ENCODE measurements at regions not wholly inside any gene's neighbourhood (a gene's known extent, or its start where the extent isn't known, plus 50 kb on each side); places are given as distances from the start of the nearest gene placed in this dataset.

- H3K36me3 ChIP-seq (ENCODE audit: control insufficient read depth in 5 of 5, insufficient read depth in 5 of 5, low read length in 5 of 5), result no peaks in the 10 kb centered on the region
- H3K9me3 ChIP-seq (ENCODE audit: control insufficient read depth in 5 of 5, low read length in 5 of 5), result no peaks in the 10 kb centered on the region
- H3K4me3 ChIP-seq (ENCODE audit: low read depth in 1 of 5, low read length in 5 of 5), result no peak overlapping the region
- no peaks in the 10 kb centered on the region for H3K4me1 ChIP-seq (ENCODE audit: control insufficient read depth in 5 of 5, insufficient read depth in 5 of 5, low read length in 5 of 5)
- H3K9ac ChIP-seq (ENCODE audit: low read length in 5 of 5), result no peak overlapping the region
- no peak overlapping the region for H3K27ac ChIP-seq (ENCODE audit: low read depth, low read length)
- no peaks in the 10 kb centered on the region for H3K27me3 ChIP-seq (ENCODE audit: control insufficient read depth in 5 of 5, insufficient read depth in 4 of 5, low read length in 5 of 5)
These were observed 66.4 kb upstream of the FRMD4B start for GRCh38 chr3:69452295-69452694.

- no peaks in the 10 kb centered on the region for H3K4me1 ChIP-seq (ENCODE audit: control insufficient read depth in 5 of 5, insufficient read depth in 5 of 5, low read length in 5 of 5)
- H3K9me3 ChIP-seq (ENCODE audit: control insufficient read depth in 5 of 5, low read length in 5 of 5), result no peaks in the 10 kb centered on the region
- no peak overlapping the region for H3K27ac ChIP-seq (ENCODE audit: low read depth, low read length)
- no peak overlapping the region for H3K4me3 ChIP-seq (ENCODE audit: low read depth in 1 of 5, low read length in 5 of 5)
- H3K9ac ChIP-seq (ENCODE audit: low read length in 5 of 5), result no peak overlapping the region
- H3K27me3 ChIP-seq (ENCODE audit: control insufficient read depth in 5 of 5, insufficient read depth in 4 of 5, low read length in 5 of 5), result no peaks in the 10 kb centered on the region
- no peaks in the 10 kb centered on the region for H3K36me3 ChIP-seq (ENCODE audit: control insufficient read depth in 5 of 5, insufficient read depth in 5 of 5, low read length in 5 of 5)
These were observed 65.7 kb upstream of the FRMD4B start for GRCh38 chr3:69451594-69451993.

GRCh38 chr3:69448877-69449276 lies 63.0 kb upstream of the FRMD4B start:
- Histone ChIP-seq H3K9me3 (ENCODE audit: control insufficient read depth in 5 of 5, low read length in 5 of 5) (no peaks in the 10 kb centered on the region), H3K4me1 (ENCODE audit: control insufficient read depth in 5 of 5, insufficient read depth in 5 of 5, low read length in 5 of 5) (peaks cover 0 to 6% (median 0%) of the 10 kb centered on the region in 5 donors), H3K27me3 (ENCODE audit: control insufficient read depth in 5 of 5, insufficient read depth in 4 of 5, low read length in 5 of 5) (no peaks in the 10 kb centered on the region), H3K9ac (ENCODE audit: low read length in 5 of 5) (no peak overlapping the region), H3K4me3 (ENCODE audit: low read depth in 1 of 5, low read length in 5 of 5) (no peak overlapping the region), H3K36me3 (ENCODE audit: control insufficient read depth in 5 of 5, insufficient read depth in 5 of 5, low read length in 5 of 5) (no peaks in the 10 kb centered on the region), H3K27ac (ENCODE audit: low read depth, low read length) (no peak overlapping the region)

- peaks cover 0 to 6% (median 0%) of the 10 kb centered on the region in 5 donors for H3K4me1 ChIP-seq (ENCODE audit: control insufficient read depth in 5 of 5, insufficient read depth in 5 of 5, low read length in 5 of 5)
- H3K9me3 ChIP-seq (ENCODE audit: control insufficient read depth in 5 of 5, low read length in 5 of 5), result no peaks in the 10 kb centered on the region
- no peak overlapping the region for H3K4me3 ChIP-seq (ENCODE audit: low read depth in 1 of 5, low read length in 5 of 5)
- no peak overlapping the region for H3K9ac ChIP-seq (ENCODE audit: low read length in 5 of 5)
- no peaks in the 10 kb centered on the region for H3K36me3 ChIP-seq (ENCODE audit: control insufficient read depth in 5 of 5, insufficient read depth in 5 of 5, low read length in 5 of 5)
- no peak overlapping the region for H3K27ac ChIP-seq (ENCODE audit: low read depth, low read length)
- no peaks in the 10 kb centered on the region for H3K27me3 ChIP-seq (ENCODE audit: control insufficient read depth in 5 of 5, insufficient read depth in 4 of 5, low read length in 5 of 5)
These were observed 60.6 kb upstream of the FRMD4B start for GRCh38 chr3:69446402-69447072.

GRCh38 chr3:69445498-69445897 lies 59.6 kb upstream of the FRMD4B start:
- Histone ChIP-seq H3K27me3 (ENCODE audit: control insufficient read depth in 5 of 5, insufficient read depth in 4 of 5, low read length in 5 of 5) (no peaks in the 10 kb centered on the region), H3K27ac (ENCODE audit: low read depth, low read length) (no peak overlapping the region), H3K9ac (ENCODE audit: low read length in 5 of 5) (no peak overlapping the region), H3K4me3 (ENCODE audit: low read depth in 1 of 5, low read length in 5 of 5) (no peak overlapping the region), H3K4me1 (ENCODE audit: control insufficient read depth in 5 of 5, insufficient read depth in 5 of 5, low read length in 5 of 5) (peaks cover 0 to 6% (median 0%) of the 10 kb centered on the region in 5 donors), H3K36me3 (ENCODE audit: control insufficient read depth in 5 of 5, insufficient read depth in 5 of 5, low read length in 5 of 5) (no peaks in the 10 kb centered on the region), H3K9me3 (ENCODE audit: control insufficient read depth in 5 of 5, low read length in 5 of 5) (no peaks in the 10 kb centered on the region)

- peak overlapping the region; percentile 12 to 42 (median 26) for H3K4me3 ChIP-seq (ENCODE audit: low read depth in 1 of 5, low read length in 5 of 5)
- no peak overlapping the region for H3K27ac ChIP-seq (ENCODE audit: low read depth, low read length)
- peaks cover 0 to 6% (median 0%) of the 10 kb centered on the region in 5 donors for H3K4me1 ChIP-seq (ENCODE audit: control insufficient read depth in 5 of 5, insufficient read depth in 5 of 5, low read length in 5 of 5)
- no peaks in the 10 kb centered on the region for H3K36me3 ChIP-seq (ENCODE audit: control insufficient read depth in 5 of 5, insufficient read depth in 5 of 5, low read length in 5 of 5)
- H3K9me3 ChIP-seq (ENCODE audit: control insufficient read depth in 5 of 5, low read length in 5 of 5), result no peaks in the 10 kb centered on the region
- no peak overlapping the region for H3K9ac ChIP-seq (ENCODE audit: low read length in 5 of 5)
- no peaks in the 10 kb centered on the region for H3K27me3 ChIP-seq (ENCODE audit: control insufficient read depth in 5 of 5, insufficient read depth in 4 of 5, low read length in 5 of 5)
These were observed 59.1 kb upstream of the FRMD4B start for GRCh38 chr3:69445024-69445423.

GRCh38 chr3:69443457-69443920 lies 57.6 kb upstream of the FRMD4B start:
- no peaks in the 10 kb centered on the region for H3K9me3 ChIP-seq (ENCODE audit: control insufficient read depth in 5 of 5, low read length in 5 of 5)
- H3K9ac ChIP-seq (ENCODE audit: low read length in 5 of 5), result no peak overlapping the region
- no peak overlapping the region for H3K27ac ChIP-seq (ENCODE audit: low read depth, low read length)
- no peaks in the 10 kb centered on the region for H3K27me3 ChIP-seq (ENCODE audit: control insufficient read depth in 5 of 5, insufficient read depth in 4 of 5, low read length in 5 of 5)
- no peaks in the 10 kb centered on the region for H3K36me3 ChIP-seq (ENCODE audit: control insufficient read depth in 5 of 5, insufficient read depth in 5 of 5, low read length in 5 of 5)
- no peak overlapping the region for H3K4me3 ChIP-seq (ENCODE audit: low read depth in 1 of 5, low read length in 5 of 5)
- peaks cover 0 to 11% (median 5%) of the 10 kb centered on the region in 5 donors for H3K4me1 ChIP-seq (ENCODE audit: control insufficient read depth in 5 of 5, insufficient read depth in 5 of 5, low read length in 5 of 5)

- H3K9me3 ChIP-seq (ENCODE audit: control insufficient read depth in 5 of 5, low read length in 5 of 5), result no peaks in the 10 kb centered on the region
- peaks cover 0 to 11% (median 5%) of the 10 kb centered on the region in 5 donors for H3K4me1 ChIP-seq (ENCODE audit: control insufficient read depth in 5 of 5, insufficient read depth in 5 of 5, low read length in 5 of 5)
- H3K27ac ChIP-seq (ENCODE audit: low read depth, low read length), result no peak overlapping the region
- no peaks in the 10 kb centered on the region for H3K27me3 ChIP-seq (ENCODE audit: control insufficient read depth in 5 of 5, insufficient read depth in 4 of 5, low read length in 5 of 5)
- H3K9ac ChIP-seq (ENCODE audit: low read length in 5 of 5), result no peak overlapping the region
- no peaks in the 10 kb centered on the region for H3K36me3 ChIP-seq (ENCODE audit: control insufficient read depth in 5 of 5, insufficient read depth in 5 of 5, low read length in 5 of 5)
- H3K4me3 ChIP-seq (ENCODE audit: low read depth in 1 of 5, low read length in 5 of 5), result no peak overlapping the region
These were observed 57.0 kb upstream of the FRMD4B start for GRCh38 chr3:69442771-69443311.

GRCh38 chr3:69441732-69442131 lies 55.8 kb upstream of the FRMD4B start:
- peaks cover 0 to 11% (median 5%) of the 10 kb centered on the region in 5 donors for H3K4me1 ChIP-seq (ENCODE audit: control insufficient read depth in 5 of 5, insufficient read depth in 5 of 5, low read length in 5 of 5)

GRCh38 chr3:69441040-69441439 lies 55.2 kb upstream of the FRMD4B start:
- Histone ChIP-seq H3K9ac (ENCODE audit: low read length in 5 of 5) (no peak overlapping the region), H3K27ac (ENCODE audit: low read depth, low read length) (no peak overlapping the region), H3K36me3 (ENCODE audit: control insufficient read depth in 5 of 5, insufficient read depth in 5 of 5, low read length in 5 of 5) (no peaks in the 10 kb centered on the region), H3K4me3 (ENCODE audit: low read depth in 1 of 5, low read length in 5 of 5) (no peak overlapping the region), H3K27me3 (ENCODE audit: control insufficient read depth in 5 of 5, insufficient read depth in 4 of 5, low read length in 5 of 5) (no peaks in the 10 kb centered on the region), H3K9me3 (ENCODE audit: control insufficient read depth in 5 of 5, low read length in 5 of 5) (no peaks in the 10 kb centered on the region), H3K4me1 (ENCODE audit: control insufficient read depth in 5 of 5, insufficient read depth in 5 of 5, low read length in 5 of 5) (peaks cover 0 to 11% (median 5%) of the 10 kb centered on the region in 5 donors)

More at GRCh38 chr3:69441732-69442131, 55.8 kb upstream of the FRMD4B start:
- no peak overlapping the region for H3K4me3 ChIP-seq (ENCODE audit: low read depth in 1 of 5, low read length in 5 of 5)
- no peak overlapping the region for H3K27ac ChIP-seq (ENCODE audit: low read depth, low read length)
- no peaks in the 10 kb centered on the region for H3K27me3 ChIP-seq (ENCODE audit: control insufficient read depth in 5 of 5, insufficient read depth in 4 of 5, low read length in 5 of 5)
- no peak overlapping the region for H3K9ac ChIP-seq (ENCODE audit: low read length in 5 of 5)
- no peaks in the 10 kb centered on the region for H3K36me3 ChIP-seq (ENCODE audit: control insufficient read depth in 5 of 5, insufficient read depth in 5 of 5, low read length in 5 of 5)
- H3K9me3 ChIP-seq (ENCODE audit: control insufficient read depth in 5 of 5, low read length in 5 of 5), result no peaks in the 10 kb centered on the region

Data from subcutaneous abdominal adipose tissue (tissue), 5 donors.